Hepatocyte (in vitro differentiated cells): ENCODE measurements at regions not wholly inside any gene's neighbourhood (a gene's known extent, or its start where the extent isn't known, plus 50 kb on each side); places are given as distances from the start of the nearest gene placed in this dataset.

Experiments used
- EZH2 ChIP-seq: fragments of 200-600 bp; sonication (generic); IDR thresholded peaks from 2 replicates; pipeline ENCODE4 v1.6.1; 2016; ENCODE audit warnings: antibody characterized with exemption, mild to moderate bottlenecking, borderline replicate concordance
- EZH2phosphoT487 ChIP-seq: fragments of 200-600 bp; sonication (generic); IDR thresholded peaks from one replicate; pipeline ENCODE4 v1.6.1; 2018; ENCODE audit warnings: antibody characterized with exemption, mild to moderate bottlenecking, low read depth, moderate library complexity; ENCODE audit not compliant: unreplicated experiment, severe bottlenecking
- TF ChIP-seq, protein P1 (sequence below): fragments of 200-600 bp; sonication (generic); IDR thresholded peaks from 2 replicates; pipeline ENCODE4 v1.5.1; 2016; ENCODE audit warnings: antibody characterized with exemption, mild to moderate bottlenecking; ENCODE audit not compliant: poor library complexity

DNA sequence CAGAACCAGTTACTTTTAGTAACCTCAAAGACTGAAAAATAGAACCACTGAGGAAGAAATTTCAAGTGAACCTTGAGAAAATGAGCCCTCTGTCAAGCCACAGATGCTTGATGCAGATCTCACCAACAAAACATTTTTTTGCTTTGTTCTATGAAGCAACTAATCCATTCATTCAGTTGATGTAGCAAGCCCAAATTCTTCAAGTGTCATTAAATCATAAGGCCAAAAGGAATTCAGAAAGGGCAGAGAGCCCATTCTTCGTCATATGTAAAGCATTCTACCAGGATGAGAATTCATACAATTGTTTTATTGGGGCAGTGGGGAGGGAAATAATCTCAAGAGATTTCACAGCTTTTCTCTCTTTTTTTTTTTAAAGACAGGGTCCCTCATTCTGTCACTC is 218.0 kb upstream of the RGS6 start:
- TF ChIP-seq, protein P1, sequence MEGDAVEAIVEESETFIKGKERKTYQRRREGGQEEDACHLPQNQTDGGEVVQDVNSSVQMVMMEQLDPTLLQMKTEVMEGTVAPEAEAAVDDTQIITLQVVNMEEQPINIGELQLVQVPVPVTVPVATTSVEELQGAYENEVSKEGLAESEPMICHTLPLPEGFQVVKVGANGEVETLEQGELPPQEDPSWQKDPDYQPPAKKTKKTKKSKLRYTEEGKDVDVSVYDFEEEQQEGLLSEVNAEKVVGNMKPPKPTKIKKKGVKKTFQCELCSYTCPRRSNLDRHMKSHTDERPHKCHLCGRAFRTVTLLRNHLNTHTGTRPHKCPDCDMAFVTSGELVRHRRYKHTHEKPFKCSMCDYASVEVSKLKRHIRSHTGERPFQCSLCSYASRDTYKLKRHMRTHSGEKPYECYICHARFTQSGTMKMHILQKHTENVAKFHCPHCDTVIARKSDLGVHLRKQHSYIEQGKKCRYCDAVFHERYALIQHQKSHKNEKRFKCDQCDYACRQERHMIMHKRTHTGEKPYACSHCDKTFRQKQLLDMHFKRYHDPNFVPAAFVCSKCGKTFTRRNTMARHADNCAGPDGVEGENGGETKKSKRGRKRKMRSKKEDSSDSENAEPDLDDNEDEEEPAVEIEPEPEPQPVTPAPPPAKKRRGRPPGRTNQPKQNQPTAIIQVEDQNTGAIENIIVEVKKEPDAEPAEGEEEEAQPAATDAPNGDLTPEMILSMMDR: no peak
- TF ChIP-seq EZH2phosphoT487: no peak
- no peak for TF ChIP-seq EZH2
